Left ventricle myocardium inferior (tissue), 1 donor: ENCODE measurements at regions not wholly inside any gene's neighbourhood (a gene's known extent, or its start where the extent isn't known, plus 50 kb on each side); places are given as distances from the start of the nearest gene placed in this dataset.

Experiments
- DNase-seq: peaks from one replicate; pipeline ENCODE4 v3.0.0-alpha.2; 2020
- H3K27ac ChIP-seq: fragments of 200-600 bp; replicated peaks from 2 replicates; pipeline ENCODE4 v1.8.0; 2021
- H3K27me3 ChIP-seq: fragments of 200-600 bp; 2 replicates; pipeline ENCODE4 v1.8.0; 2021; ENCODE audit warnings: low read depth
- H3K36me3 ChIP-seq: fragments of 200-600 bp; 2 replicates; pipeline ENCODE4 v1.8.0; 2021
- H3K4me1 ChIP-seq: fragments of 200-600 bp; 2 replicates; pipeline ENCODE4 v1.8.0; 2021
- H3K4me3 ChIP-seq: fragments of 200-600 bp; 2 replicates; pipeline ENCODE4 v1.8.0; 2021; ENCODE audit warnings: mild to moderate bottlenecking, moderate library complexity
- H3K9me3 ChIP-seq: fragments of 200-600 bp; replicated peaks from 2 replicates; pipeline ENCODE4 v1.8.0; 2021
- CTCF ChIP-seq: fragments of 200-600 bp; IDR thresholded peaks from 2 replicates; pipeline ENCODE4 v1.8.0; 2021; ENCODE audit warnings: antibody characterized with exemption, mild to moderate bottlenecking, borderline replicate concordance
- intact Hi-C: fragments of 100-400 bp; cut with micrococcal nuclease; formaldehyde crosslinking; loops from one replicate; pipeline ENCODE4 v1.11.0; 2022
- donor health status: DM: no; HTN: yes; CAD: no; lungs with severe emphysema.

- no peak for TF ChIP-seq CTCF
- intact Hi-C loops: no loop called here
Observed at GRCh38 chr6:138651491-138651890, 122.1 kb upstream of the CCDC28A start.

GRCh38 chr6:138652824-138653223 lies 120.7 kb upstream of the CCDC28A start:
- H3K36me3 ChIP-seq: no peaks in the 10 kb centered on the region
- no peak for TF ChIP-seq CTCF
- intact Hi-C loops: no loop called here

More at GRCh38 chr6:138651491-138651890, 122.1 kb upstream of the CCDC28A start:
- Histone ChIP-seq H3K9me3 (no peaks in the 10 kb centered on the region), H3K36me3 (no peaks in the 10 kb centered on the region), H3K27ac (no peak overlapping the region), H3K4me1 (peaks cover 7% of the 10 kb centered on the region), H3K4me3 (no peak overlapping the region), H3K27me3 (no peaks in the 10 kb centered on the region)
- no peak for DNase-seq

GRCh38 chr6:138653435-138653834 lies 120.1 kb upstream of the CCDC28A start:
- H3K9me3 ChIP-seq: no peaks in the 10 kb centered on the region
- H3K27ac ChIP-seq: no peak overlapping the region
- no peaks in the 10 kb centered on the region for H3K27me3 ChIP-seq
- no peak for DNase-seq
- H3K36me3 ChIP-seq: no peaks in the 10 kb centered on the region
- H3K4me3 ChIP-seq: no peak overlapping the region
- peaks cover 7% of the 10 kb centered on the region for H3K4me1 ChIP-seq
- intact Hi-C loops: no loop called here
- TF ChIP-seq CTCF: no peak

More at GRCh38 chr6:138652824-138653223, 120.7 kb upstream of the CCDC28A start:
- Histone ChIP-seq H3K27me3 (no peaks in the 10 kb centered on the region), H3K4me3 (no peak overlapping the region), H3K4me1 (peaks cover 7% of the 10 kb centered on the region), H3K27ac (no peak overlapping the region), H3K9me3 (no peaks in the 10 kb centered on the region)
- DNase-seq: no peak

GRCh38 chr6:138654715-138655634 lies 118.6 kb upstream of the CCDC28A start:
- Histone ChIP-seq H3K36me3 (no peaks in the 10 kb centered on the region), H3K4me1 (peaks cover 7% of the 10 kb centered on the region), H3K27me3 (no peaks in the 10 kb centered on the region), H3K9me3 (no peaks in the 10 kb centered on the region), H3K27ac (no peak overlapping the region), H3K4me3 (no peak overlapping the region)
- DNase-seq: no peak
- intact Hi-C loops: no loop called here
- TF ChIP-seq CTCF: no peak

GRCh38 chr6:138655828-138656227 lies 117.7 kb upstream of the CCDC28A start:
- no peaks in the 10 kb centered on the region for H3K27me3 ChIP-seq
- no peak overlapping the region for H3K27ac ChIP-seq
- no peak overlapping the region for H3K4me3 ChIP-seq
- H3K4me1 ChIP-seq: peaks cover 7% of the 10 kb centered on the region
- H3K36me3 ChIP-seq: no peaks in the 10 kb centered on the region
- TF ChIP-seq CTCF: no peak
- no peak for DNase-seq
- no peaks in the 10 kb centered on the region for H3K9me3 ChIP-seq
- intact Hi-C loops: no loop called here
